GM12878 (cell line): ENCODE measurements at regions not wholly inside any gene's neighbourhood (a gene's known extent, or its start where the extent isn't known, plus 50 kb on each side); places are given as distances from the start of the nearest gene placed in this dataset.

Experiments
- ATAC-seq: fragments of 200-7000 bp; cut with Tn5 transposase; 3 replicates; pipeline ENCODE4 v1.9.1; 2020; ENCODE audit warnings: mild to moderate bottlenecking, moderate library complexity
- BruUV-seq: library from RNA; stranded (reverse); fragments of 400-500 nt; replicated peaks from 2 replicates; lab custom pipeline; 2021; lab: Mats Ljungman, UMichigan
- CTCF ChIA-PET: fragments of 300-600 bp; sonication (Branson Sonifier 250); formaldehyde crosslinking; extraction: SDS; loops from one replicate; lab custom pipeline; 2021; ENCODE audit warnings: inconsistent platforms; lab: Yijun Ruan, JAX
- POLR2A ChIA-PET: fragments of 350-600 bp; formaldehyde crosslinking; extraction: SDS; loops from one replicate; lab custom pipeline; 2021; ENCODE audit warnings: inconsistent platforms; lab: Charles Lee
- RAD21 ChIA-PET: fragments of 300-600 bp; sonication (Branson Sonifier 250); formaldehyde crosslinking; loops from one replicate; lab custom pipeline; 2023; ENCODE audit warnings: antibody characterized with exemption; ENCODE audit not compliant: unreplicated experiment; lab: Charles Lee
- SMC1A ChIA-PET: fragments of 300-600 bp; sonication (Branson Sonifier 250); formaldehyde crosslinking; loops from one replicate; lab custom pipeline; 2023; ENCODE audit not compliant: unreplicated experiment, uncharacterized antibody; lab: Charles Lee
- DNase-seq: peaks from one replicate; pipeline ENCODE4 v3.0.0-alpha.2; 2011; ENCODE audit warnings: low read depth, low spot score
- FAIRE-seq: peaks from 3 replicates; lab custom pipeline; 2011; peaks lifted over from hg19 to GRCh38; lab: Jason Lieb, UNC
- H2AFZ ChIP-seq: 2 replicates; pipeline ENCODE4 v1.6.0; 2011; ENCODE audit warnings: low read depth, low read length, control low read depth; ENCODE audit not compliant: control insufficient read depth
- H3K27ac ChIP-seq: 2 replicates; pipeline ENCODE4 v1.5.1; 2011; ENCODE audit warnings: control low read depth; ENCODE audit not compliant: control insufficient read depth, insufficient read depth
- H3K27me3 ChIP-seq, 2 experiments: replicated peaks in 1 of 2; 2 replicates each; pipeline versions ENCODE4 v1.6.0 to v1.6.1; 2011; ENCODE audit warnings: low read length in 1 of 2; ENCODE audit not compliant: control insufficient read depth in 2 of 2, insufficient read depth in 2 of 2
- H3K36me3 ChIP-seq, 2 experiments: 2 replicates each; pipeline ENCODE4 v1.5.1; 2011; ENCODE audit warnings: low read length in 1 of 2; ENCODE audit not compliant: control insufficient read depth in 2 of 2, insufficient read depth in 2 of 2
- H3K4me1 ChIP-seq: 2 replicates; pipeline ENCODE4 v1.6.1; 2011; ENCODE audit warnings: mild to moderate bottlenecking, low read length, moderate library complexity, mixed read lengths; ENCODE audit not compliant: control insufficient read depth, insufficient read depth
- H3K4me2 ChIP-seq: 2 replicates; pipeline ENCODE4 v1.6.0; 2011; ENCODE audit warnings: control low read depth; ENCODE audit not compliant: control insufficient read depth, insufficient read depth
- H3K4me3 ChIP-seq: fragments of 200-600 bp; sonication (generic); 2 replicates; pipeline ENCODE4 v1.5.1; 2016
- H3K79me2 ChIP-seq: 2 replicates; pipeline ENCODE4 v1.6.0; 2011; ENCODE audit warnings: low read length; ENCODE audit not compliant: control insufficient read depth, insufficient read depth
- H3K9ac ChIP-seq: 2 replicates; pipeline ENCODE4 v1.8.0; 2011; ENCODE audit warnings: low read length, control low read depth, mixed read lengths; ENCODE audit not compliant: control insufficient read depth, insufficient read depth
- H3K9me3 ChIP-seq: replicated peaks from 3 replicates; pipeline ENCODE4 v1.5.1; 2011; ENCODE audit warnings: mild to moderate bottlenecking, low read length; ENCODE audit not compliant: control insufficient read depth, insufficient read depth
- H4K20me1 ChIP-seq: 2 replicates; pipeline ENCODE4 v1.6.0; 2011; ENCODE audit not compliant: control insufficient read depth, insufficient read depth
- ASH2L ChIP-seq: fragments of 300-600, 200-600 bp; sonication (generic); IDR thresholded peaks from 2 replicates; pipeline ENCODE4 v1.6.1; 2017; ENCODE audit warnings: low read depth, mild to moderate bottlenecking, borderline replicate concordance
- BRCA1 ChIP-seq: IDR thresholded peaks from 2 replicates; pipeline ENCODE4 v1.6.1; 2011; ENCODE audit warnings: low read depth, low read length, improper control_type of control experiment
- NFXL1 ChIP-seq: fragments of 450-650 bp; IDR thresholded peaks from 2 replicates; pipeline ENCODE4 v1.6.1; 2017; ENCODE audit warnings: antibody characterized with exemption, mild to moderate bottlenecking, borderline replicate concordance
- NFYA ChIP-seq: IDR thresholded peaks from 2 replicates; pipeline ENCODE4 v1.6.1; 2011; ENCODE audit warnings: low read depth, mild to moderate bottlenecking, low read length, improper control_type of control experiment, borderline replicate concordance
- SIN3A ChIP-seq: IDR thresholded peaks from 2 replicates; pipeline ENCODE4 v1.6.1; 2012; ENCODE audit warnings: low read depth, low read length, improper control_type of control experiment
- SMC3 ChIP-seq: IDR thresholded peaks from 2 replicates; pipeline ENCODE4 v1.6.1; 2011; ENCODE audit warnings: low read length, improper control_type of control experiment, borderline replicate concordance
- SPI1 ChIP-seq: IDR thresholded peaks from 2 replicates; pipeline ENCODE4 v1.6.1; 2011; ENCODE audit warnings: low read depth, mild to moderate bottlenecking, low read length, moderate library complexity, borderline replicate concordance; ENCODE audit not compliant: insufficient read depth
- WGBS: methylation state at CpG from one replicate; pipeline ENCODE4 v1.1.6; 2016; ENCODE audit warnings: low lambda C conversion rate; ENCODE audit not compliant: insufficient replicate concordance, insufficient coverage; ENCODE audit errors: missing lambda C conversion rate; 5-methylcytosine and 5-hydroxymethylcytosine counted together
- in situ Hi-C: fragments of 300-500 bp; cut with MboI; formaldehyde crosslinking; loops from 9 replicates; pipeline ENCODE4 v1.14.3; 2018; ENCODE audit warnings: mixed read lengths
- intact Hi-C: fragments of 100-400 bp; cut with micrococcal nuclease; formaldehyde crosslinking; loops from one replicate; pipeline ENCODE4 v1.14.2; 2022; ENCODE audit not compliant: unreplicated experiment
- TF ChIP-seq, protein P1 (sequence below): IDR thresholded peaks from 2 replicates; pipeline ENCODE4 v1.6.1; 2012; ENCODE audit warnings: low read length, inconsistent platforms
- TF ChIP-seq, protein P2 (sequence below): fragments of 150-350 bp; IDR thresholded peaks from 2 replicates; pipeline ENCODE4 v1.6.1; 2014; ENCODE audit warnings: mild to moderate bottlenecking, low read depth, low read length
- TF ChIP-seq, protein P3 (sequence below): fragments of 150-350 bp; IDR thresholded peaks from 2 replicates; pipeline ENCODE4 v1.6.1; 2016; ENCODE audit warnings: low read depth, low read length

DNA sequence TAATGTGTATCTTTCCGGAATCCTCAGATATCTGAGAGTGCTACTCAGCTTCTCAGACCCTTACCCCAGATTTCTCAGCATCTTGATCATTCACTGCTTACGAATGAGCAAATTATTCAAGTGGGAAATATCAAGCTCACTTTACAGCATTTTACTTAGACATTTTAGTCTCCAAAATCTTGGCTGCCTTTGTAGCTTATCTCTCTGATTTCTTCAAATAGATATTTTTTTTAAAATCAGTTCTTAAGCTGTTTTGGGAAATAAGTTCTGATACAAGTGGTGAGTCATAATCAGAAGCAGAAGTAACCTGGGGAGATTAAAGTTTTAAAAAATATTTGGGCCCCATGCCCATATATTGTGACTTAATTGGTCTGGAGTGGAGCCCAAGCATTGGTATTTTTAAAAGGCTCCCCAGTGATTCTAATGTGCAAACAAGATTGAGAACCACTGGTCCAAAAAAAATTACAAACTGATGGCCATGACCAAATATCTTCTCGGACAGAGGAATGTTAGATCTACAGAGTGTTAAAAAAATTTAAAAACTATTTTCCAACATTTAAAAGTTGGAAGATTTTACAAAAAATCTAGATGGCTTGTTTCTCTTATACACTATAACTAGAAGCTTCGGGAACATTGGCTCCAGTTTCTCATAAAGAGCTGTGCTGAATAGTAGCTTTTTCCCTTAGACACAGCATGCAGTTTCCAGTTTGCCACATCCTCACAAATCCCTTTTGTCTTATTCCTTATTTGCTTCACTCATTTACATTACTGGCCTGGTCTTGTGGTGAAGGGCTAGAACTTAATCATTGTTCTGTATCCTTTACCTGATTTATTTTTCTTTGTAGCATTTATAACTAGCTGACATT lies 87.8 kb upstream of the BMAL1 start:
- 27% methylated on average over 4 of the region's 4 CpGs for WGBS
- in situ Hi-C loops, result loop anchor here (25.0 kb wide), 1 partner anchor 227 kb away; no protein-coding TSS in a partner anchor
- H3K4me1 ChIP-seq, result no peaks in the 10 kb centered on the region
- H4K20me1 ChIP-seq, result no peaks in the 10 kb centered on the region
- no peak overlapping the region for H2AFZ ChIP-seq
- no peak overlapping the region for H3K9ac ChIP-seq
- no peaks in the 10 kb centered on the region for H3K36me3 ChIP-seq
- no peaks in the 10 kb centered on the region for H3K79me2 ChIP-seq
- intact Hi-C loops, result no loop called here
- ATAC-seq (no peak), DNase-seq (no peak), FAIRE-seq (no peak)
- no peaks in the 10 kb centered on the region for H3K9me3 ChIP-seq
- SMC1A ChIA-PET, result interaction anchor here (0.7 to 1.2 kb wide), 6 partner anchors 17 to 225 kb away, joined by 3 to 4 read pairs (median 3); no protein-coding TSS in a partner anchor
- POLR2A ChIA-PET, result no interaction called here
- TF ChIP-seq NFYA (no peak), SPI1 (no peak), ASH2L (no peak), SMC3 (no peak), SIN3A (no peak), BRCA1 (no peak), NFXL1 (no peak)
- TF ChIP-seq, protein P1, sequence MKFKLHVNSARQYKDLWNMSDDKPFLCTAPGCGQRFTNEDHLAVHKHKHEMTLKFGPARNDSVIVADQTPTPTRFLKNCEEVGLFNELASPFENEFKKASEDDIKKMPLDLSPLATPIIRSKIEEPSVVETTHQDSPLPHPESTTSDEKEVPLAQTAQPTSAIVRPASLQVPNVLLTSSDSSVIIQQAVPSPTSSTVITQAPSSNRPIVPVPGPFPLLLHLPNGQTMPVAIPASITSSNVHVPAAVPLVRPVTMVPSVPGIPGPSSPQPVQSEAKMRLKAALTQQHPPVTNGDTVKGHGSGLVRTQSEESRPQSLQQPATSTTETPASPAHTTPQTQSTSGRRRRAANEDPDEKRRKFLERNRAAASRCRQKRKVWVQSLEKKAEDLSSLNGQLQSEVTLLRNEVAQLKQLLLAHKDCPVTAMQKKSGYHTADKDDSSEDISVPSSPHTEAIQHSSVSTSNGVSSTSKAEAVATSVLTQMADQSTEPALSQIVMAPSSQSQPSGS, result no peak
- TF ChIP-seq, protein P2, sequence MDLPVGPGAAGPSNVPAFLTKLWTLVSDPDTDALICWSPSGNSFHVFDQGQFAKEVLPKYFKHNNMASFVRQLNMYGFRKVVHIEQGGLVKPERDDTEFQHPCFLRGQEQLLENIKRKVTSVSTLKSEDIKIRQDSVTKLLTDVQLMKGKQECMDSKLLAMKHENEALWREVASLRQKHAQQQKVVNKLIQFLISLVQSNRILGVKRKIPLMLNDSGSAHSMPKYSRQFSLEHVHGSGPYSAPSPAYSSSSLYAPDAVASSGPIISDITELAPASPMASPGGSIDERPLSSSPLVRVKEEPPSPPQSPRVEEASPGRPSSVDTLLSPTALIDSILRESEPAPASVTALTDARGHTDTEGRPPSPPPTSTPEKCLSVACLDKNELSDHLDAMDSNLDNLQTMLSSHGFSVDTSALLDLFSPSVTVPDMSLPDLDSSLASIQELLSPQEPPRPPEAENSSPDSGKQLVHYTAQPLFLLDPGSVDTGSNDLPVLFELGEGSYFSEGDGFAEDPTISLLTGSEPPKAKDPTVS, result no peak
- TF ChIP-seq, protein P3, sequence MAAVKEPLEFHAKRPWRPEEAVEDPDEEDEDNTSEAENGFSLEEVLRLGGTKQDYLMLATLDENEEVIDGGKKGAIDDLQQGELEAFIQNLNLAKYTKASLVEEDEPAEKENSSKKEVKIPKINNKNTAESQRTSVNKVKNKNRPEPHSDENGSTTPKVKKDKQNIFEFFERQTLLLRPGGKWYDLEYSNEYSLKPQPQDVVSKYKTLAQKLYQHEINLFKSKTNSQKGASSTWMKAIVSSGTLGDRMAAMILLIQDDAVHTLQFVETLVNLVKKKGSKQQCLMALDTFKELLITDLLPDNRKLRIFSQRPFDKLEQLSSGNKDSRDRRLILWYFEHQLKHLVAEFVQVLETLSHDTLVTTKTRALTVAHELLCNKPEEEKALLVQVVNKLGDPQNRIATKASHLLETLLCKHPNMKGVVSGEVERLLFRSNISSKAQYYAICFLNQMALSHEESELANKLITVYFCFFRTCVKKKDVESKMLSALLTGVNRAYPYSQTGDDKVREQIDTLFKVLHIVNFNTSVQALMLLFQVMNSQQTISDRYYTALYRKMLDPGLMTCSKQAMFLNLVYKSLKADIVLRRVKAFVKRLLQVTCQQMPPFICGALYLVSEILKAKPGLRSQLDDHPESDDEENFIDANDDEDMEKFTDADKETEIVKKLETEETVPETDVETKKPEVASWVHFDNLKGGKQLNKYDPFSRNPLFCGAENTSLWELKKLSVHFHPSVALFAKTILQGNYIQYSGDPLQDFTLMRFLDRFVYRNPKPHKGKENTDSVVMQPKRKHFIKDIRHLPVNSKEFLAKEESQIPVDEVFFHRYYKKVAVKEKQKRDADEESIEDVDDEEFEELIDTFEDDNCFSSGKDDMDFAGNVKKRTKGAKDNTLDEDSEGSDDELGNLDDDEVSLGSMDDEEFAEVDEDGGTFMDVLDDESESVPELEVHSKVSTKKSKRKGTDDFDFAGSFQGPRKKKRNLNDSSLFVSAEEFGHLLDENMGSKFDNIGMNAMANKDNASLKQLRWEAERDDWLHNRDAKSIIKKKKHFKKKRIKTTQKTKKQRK, result no peak
- no peak overlapping the region for H3K4me3 ChIP-seq
- no TSS peak for BruUV-seq
- CTCF ChIA-PET, result interaction anchor here (0.7 to 2.5 kb wide), 7 partner anchors 9 to 590 kb away, joined by 3 to 7 read pairs (median 4); no protein-coding TSS in a partner anchor
- H3K27me3 ChIP-seq, result no peaks in the 10 kb centered on the region
- RAD21 ChIA-PET, result interaction anchor here (0.7 to 1.8 kb wide), 3 partner anchors 99 to 621 kb away, joined by 3 to 6 read pairs (median 3); no protein-coding TSS in a partner anchor
- H3K4me2 ChIP-seq, result no peak overlapping the region
- no peak overlapping the region for H3K27ac ChIP-seq
